GM21390 (cell line): ENCODE measurements at regions not wholly inside any gene's neighbourhood (a gene's known extent, or its start where the extent isn't known, plus 50 kb on each side); places are given as distances from the start of the nearest gene placed in this dataset.

Experiments
- ATAC-seq: cut with Tn5 transposase; IDR thresholded peaks from one replicate; pipeline ENCODE4 v1.9.1; 2021; ENCODE audit not compliant: unreplicated experiment

- no peak for ATAC-seq
Observed at GRCh38 chr13:34217343-34218025, 399.5 kb downstream of the RFC3 start.

- no peak for ATAC-seq
Observed at GRCh38 chr13:34223984-34224383, 406.0 kb downstream of the RFC3 start.

- no peak for ATAC-seq
Observed at GRCh38 chr13:34224877-34225276, 406.9 kb downstream of the RFC3 start.

DNA sequence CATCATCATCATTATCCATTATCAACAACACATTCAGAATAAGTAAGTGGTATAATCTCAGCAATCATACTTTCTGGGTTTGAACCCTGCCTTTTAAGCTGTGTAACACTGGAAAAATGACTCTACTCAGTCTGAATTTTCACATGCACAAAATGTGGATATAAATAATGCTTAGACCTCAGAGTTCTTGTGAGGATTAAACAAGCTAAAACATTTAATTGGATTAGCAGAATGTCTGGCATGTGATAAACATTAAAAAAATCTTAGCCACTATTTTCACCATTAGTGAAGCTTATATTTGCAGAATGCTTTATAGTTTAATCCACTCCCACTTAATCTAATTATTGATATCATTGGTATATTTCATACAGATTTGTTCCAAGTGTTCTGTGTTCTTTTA is 412.3 kb downstream of the RFC3 start:
- no peak for ATAC-seq

DNA sequence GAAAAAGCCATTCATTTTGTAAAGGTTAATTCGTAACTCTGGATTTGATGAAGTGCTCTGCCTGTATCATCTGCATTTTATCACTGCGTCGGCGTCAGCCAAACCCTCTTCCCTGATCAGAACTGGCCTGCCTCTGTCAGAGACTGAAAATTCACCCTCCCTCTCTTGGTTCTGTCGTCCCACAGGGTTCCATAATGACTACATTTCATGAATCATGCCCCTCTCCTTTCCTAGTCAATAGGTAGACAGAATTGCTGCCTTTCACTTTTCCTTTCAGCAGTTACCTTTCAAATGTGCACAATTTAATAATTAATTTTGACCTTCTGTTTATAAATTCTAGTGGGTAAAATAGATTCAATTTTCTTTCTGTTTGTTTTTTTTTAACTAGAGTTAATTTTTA is 423.4 kb downstream of the RFC3 start:
- no peak for ATAC-seq

DNA sequence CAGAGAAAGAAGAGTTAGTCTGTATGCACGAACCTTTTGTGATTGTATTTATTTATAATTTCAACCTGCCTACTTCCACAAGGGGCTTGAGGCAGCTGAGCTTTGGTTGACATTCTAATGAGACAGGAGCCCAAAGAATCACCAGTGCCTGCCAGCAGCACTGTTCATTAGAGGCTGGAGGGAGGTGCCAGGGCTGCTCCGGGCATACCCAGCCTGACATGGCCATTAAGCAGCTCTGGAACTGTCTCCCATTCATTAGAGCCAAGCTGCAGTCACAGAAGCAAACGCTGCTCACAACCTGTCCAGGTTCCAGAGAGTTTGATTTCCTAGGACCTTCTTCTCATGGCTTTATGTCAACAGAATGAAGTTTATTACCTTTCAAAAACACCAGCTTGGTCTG is 425.5 kb downstream of the RFC3 start:
- ATAC-seq = no peak

DNA sequence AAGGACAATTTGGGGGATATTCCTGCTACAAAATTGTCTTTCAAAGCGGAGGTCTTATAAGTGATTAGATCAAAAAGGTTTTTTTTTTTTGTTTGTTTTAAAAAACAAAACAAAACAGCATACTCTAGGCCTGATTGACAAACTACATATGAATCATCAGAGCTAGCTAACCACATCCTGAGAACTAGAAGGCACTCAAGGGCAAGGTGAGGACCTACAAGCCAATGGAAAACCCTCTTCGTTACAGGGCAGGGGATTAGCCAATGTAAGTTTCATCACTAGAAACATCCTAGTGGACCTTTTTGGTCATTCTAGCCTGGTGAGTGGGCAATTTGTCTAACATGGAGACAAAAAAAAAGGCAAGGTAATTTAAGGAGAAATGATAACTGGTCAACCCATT is 428.6 kb downstream of the RFC3 start:
- ATAC-seq = no peak

GRCh38 chr13:34247596-34247995 is 429.6 kb downstream of the RFC3 start:
- no peak for ATAC-seq

- no peak for ATAC-seq
Observed at GRCh38 chr13:34249546-34250039, 431.6 kb downstream of the RFC3 start.

DNA sequence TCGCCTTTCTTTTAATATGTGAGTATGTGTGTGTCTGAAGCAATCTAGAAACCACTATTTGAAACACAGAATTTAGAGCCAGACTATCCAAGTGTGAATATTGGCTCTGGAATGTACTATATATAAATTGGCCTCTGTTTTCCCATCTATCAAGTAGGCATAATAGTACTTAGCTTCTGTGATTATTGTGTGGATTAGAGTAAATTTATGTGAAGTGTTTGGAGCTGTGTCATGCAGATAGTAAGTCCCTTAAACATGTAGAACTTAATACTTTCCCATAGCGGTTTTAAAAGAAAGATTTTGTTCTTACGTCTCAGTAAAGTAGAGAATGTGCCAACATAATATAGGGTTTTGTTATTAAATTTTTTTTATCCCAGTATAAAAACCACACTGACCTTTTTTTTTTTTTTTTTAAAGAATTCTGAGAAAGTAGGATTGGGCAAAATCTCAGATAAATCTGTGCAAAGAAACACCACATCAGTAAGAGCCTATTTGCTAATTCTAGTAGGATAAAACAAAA is 432.3 kb downstream of the RFC3 start:
- no peak for ATAC-seq

DNA sequence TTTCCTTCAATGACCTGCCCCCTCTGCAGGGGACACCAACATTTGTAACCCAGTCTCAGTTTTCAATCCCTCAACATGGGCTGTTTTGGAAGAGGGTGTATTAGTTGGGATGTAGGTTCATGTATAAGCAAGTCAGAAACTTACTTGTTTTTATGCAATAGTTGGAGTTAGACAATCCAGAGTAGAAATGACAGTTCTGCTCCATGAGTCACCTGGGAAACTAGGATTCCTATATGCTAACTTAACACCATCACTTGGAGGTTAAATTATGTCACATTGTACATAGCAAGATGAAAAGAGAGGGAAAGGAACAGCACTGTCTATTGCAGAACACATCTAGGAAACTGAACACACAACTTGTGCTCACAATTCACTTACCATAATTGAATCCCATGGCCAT is 436.4 kb downstream of the RFC3 start:
- ATAC-seq = no peak

DNA sequence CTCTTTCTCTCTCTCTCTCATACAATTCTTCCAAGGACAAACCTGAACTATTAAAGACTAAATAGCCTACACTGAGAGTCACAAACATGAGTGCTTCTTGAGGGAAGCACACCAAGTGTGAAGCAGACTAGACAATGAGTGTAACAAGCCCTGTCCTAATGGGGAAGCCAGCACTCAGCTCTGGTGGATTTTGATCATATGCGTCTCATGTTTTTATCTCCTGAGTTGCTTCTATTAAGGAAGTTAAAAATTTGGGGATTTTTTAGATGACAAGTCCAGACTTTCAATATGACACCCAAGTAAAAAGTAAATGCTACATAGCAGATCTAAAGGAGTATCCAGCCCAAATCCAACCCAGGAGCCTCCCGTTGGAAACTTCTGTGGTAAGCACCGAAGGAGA is 437.8 kb downstream of the RFC3 start:
- no peak for ATAC-seq

DNA sequence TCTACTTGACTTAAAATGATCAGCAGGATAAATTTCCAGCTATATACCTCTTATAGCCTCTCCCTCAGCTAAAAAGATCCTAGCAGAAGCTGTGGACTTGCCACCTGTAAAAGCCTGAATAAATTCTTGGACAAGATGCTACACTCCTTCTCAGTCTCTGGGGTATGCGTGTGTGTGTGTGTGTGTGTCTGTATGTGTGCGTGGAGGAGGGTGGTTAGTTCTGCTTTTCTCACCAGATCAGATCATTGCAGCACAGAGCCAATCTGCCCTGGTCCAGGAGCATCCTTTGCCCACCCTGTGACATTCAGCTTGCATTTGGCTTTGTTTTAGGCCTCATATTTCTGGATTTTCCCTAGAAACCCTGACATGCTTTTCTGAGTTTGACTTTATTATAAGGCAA is 438.3 kb downstream of the RFC3 start:
- no peak for ATAC-seq

GRCh38 chr13:34257966-34258365 is 440.0 kb downstream of the RFC3 start:
- ATAC-seq = no peak

DNA sequence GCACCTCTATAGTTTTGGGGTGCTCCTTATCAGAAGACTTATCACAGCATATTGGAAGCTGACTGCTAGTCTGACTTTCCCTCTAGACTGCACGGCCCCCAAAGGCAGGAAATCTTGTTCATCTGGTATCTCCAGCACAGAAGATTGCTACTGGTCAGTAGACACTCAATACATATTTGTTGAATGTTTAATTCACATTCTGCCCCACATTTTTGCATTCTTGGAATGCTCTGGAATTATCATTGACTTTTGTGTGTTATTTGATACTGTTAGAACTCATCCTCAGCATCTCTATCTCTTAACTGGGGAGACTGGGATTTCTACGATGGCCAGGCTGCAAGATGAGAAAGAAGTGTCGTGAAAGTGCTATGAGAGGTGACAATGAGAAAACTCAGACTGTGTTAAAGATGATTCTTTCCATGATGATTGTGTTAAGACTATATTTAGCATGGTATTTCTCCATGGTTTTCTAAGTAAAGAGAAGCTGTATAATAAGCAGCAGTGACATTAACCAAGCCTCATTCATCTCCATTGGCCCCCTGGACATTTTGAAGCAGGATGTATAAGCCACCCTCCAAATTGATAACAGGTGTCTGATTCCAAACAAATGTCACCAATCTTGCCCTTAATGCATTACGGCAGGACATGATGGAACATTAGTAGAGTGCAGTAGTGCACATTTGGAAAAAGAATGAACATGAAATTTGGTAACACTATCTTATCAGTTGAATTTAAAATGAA is 440.9 kb downstream of the RFC3 start:
- ATAC-seq = no peak

DNA sequence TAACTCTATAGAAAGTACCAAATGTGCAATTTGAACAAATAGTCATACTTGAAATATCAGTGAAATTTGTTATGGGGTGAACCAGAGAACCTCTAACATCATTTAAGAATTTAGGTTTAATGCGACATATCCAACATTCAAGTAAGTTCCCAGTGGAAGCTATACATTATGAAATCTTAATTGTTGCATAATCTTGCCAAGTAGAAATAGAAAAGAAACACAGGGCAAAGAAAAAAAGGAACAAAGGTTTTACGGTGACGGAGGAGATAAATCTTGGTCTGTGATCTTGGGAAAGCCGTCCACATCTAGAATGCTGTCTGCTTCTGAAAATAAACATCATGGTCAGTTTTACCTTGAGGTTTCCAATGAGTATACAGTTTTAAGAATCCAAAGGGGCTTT is 445.7 kb downstream of the RFC3 start:
- no peak for ATAC-seq

- no peak for ATAC-seq
Observed at GRCh38 chr13:34265046-34265679, 447.2 kb downstream of the RFC3 start.

- ATAC-seq = no peak
Observed at GRCh38 chr13:34276764-34277163, 458.8 kb downstream of the RFC3 start.

- ATAC-seq = no peak
Observed at GRCh38 chr13:34277936-34278335, 460.0 kb downstream of the RFC3 start.

DNA sequence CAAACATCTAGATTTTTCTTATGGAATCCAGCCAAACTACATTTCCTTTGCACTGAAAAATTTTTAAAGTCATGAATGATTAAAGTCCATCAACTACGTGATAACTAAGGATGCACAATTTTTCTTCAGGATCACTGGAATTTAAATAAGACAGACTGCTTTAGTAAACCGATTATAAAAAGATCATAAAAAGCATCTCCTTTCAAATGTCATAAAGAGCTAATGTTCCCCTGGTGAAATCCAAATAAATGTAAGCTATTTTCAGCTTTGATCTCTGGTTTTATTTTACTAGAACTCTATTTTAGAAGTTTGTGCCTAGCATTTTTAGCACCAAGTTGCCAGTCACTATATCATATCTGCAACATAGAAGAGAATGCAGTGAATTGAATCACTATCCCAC is 460.8 kb downstream of the RFC3 start:
- ATAC-seq = no peak

- no peak for ATAC-seq
Observed at GRCh38 chr13:34290661-34291060, 472.7 kb downstream of the RFC3 start.
